Stimulated activated naive B cell treated with anti-CD40 and anti-IgM and Interleukin-4, amounts not matched to agents 10 μg/mL and 1 μg/mL and 100 μg/mL, for 72 hours (primary cell): ENCODE measurements at regions not wholly inside any gene's neighbourhood (a gene's known extent, or its start where the extent isn't known, plus 50 kb on each side); places are given as distances from the start of the nearest gene placed in this dataset.
"Not testable (repeated sequence)": the region's sequence is repeated elsewhere in the genome, so short reads cannot be mapped to it uniquely, and the experiment has no call there.

Experiments
- ATAC-seq, 2 donors: fragments of 150-1000 bp; cut with Tn5 transposase; replicated peaks; 2 replicates each; pipeline ENCODE4 v1.10.0; 2021; ENCODE audit warnings: moderate library complexity in 1 of 2
- DNase-seq: peaks from one replicate; pipeline ENCODE4 v3.0.0; 2021
- H3K27ac Mint-ChIP-seq: one replicate; pipeline ENCODE4 v1.8.0; 2022; ENCODE audit warnings: mild to moderate bottlenecking, mixed read lengths
- H3K27me3 Mint-ChIP-seq, 2 donors: one replicate each; pipeline ENCODE4 v1.8.0; 2022; ENCODE audit warnings: mixed read lengths in 2 of 2
- H3K36me3 Mint-ChIP-seq, 2 donors: one replicate each; pipeline ENCODE4 v1.8.0; 2022; ENCODE audit warnings: mixed read lengths in 2 of 2, mild to moderate bottlenecking in 1 of 2
- H3K4me1 Mint-ChIP-seq, 2 donors: one replicate each; pipeline ENCODE4 v1.8.0; 2022; ENCODE audit warnings: mixed read lengths in 2 of 2, mild to moderate bottlenecking in 1 of 2
- H3K4me3 Mint-ChIP-seq, 2 donors: one replicate each; pipeline ENCODE4 v1.8.0; 2022; ENCODE audit warnings: mild to moderate bottlenecking in 2 of 2, mixed read lengths in 2 of 2, moderate library complexity in 1 of 2
- H3K9me3 Mint-ChIP-seq, 2 donors: one replicate each; pipeline ENCODE4 v1.8.0; 2022; ENCODE audit warnings: mixed read lengths in 2 of 2, mild to moderate bottlenecking in 1 of 2

GRCh38 chr3:165603196-165603595 lies 234.0 kb downstream of the BCHE start:
- H3K4me1 Mint-ChIP-seq, result no peaks in the 10 kb centered on the region
- no peaks in the 10 kb centered on the region for H3K36me3 Mint-ChIP-seq
- DNase-seq, result no peak
- no peak for ATAC-seq
- H3K27ac Mint-ChIP-seq, result no peak overlapping the region
- H3K9me3 Mint-ChIP-seq, result peaks cover 0 to 3% of the 10 kb centered on the region in 2 donors
- no peak overlapping the region for H3K4me3 Mint-ChIP-seq
- H3K27me3 Mint-ChIP-seq, result no peaks in the 10 kb centered on the region

- ATAC-seq, DNase-seq, H3K4me3 Mint-ChIP-seq, H3K27me3 Mint-ChIP-seq, H3K4me1 Mint-ChIP-seq, H3K36me3 Mint-ChIP-seq, H3K27ac Mint-ChIP-seq: not testable (repeated sequence)
- peaks cover 0 to 11% of the 10 kb centered on the region in 2 donors for H3K9me3 Mint-ChIP-seq
These were observed 264.7 kb downstream of the BCHE start for GRCh38 chr3:165572566-165572965.

- Mint-ChIP-seq H3K4me1 (no peaks in the 10 kb centered on the region), H3K4me3 (no peak overlapping the region), H3K9me3 (peaks cover 0 to 8% of the 10 kb centered on the region in 2 donors), H3K36me3 (no peaks in the 10 kb centered on the region), H3K27me3 (no peaks in the 10 kb centered on the region), H3K27ac (no peak overlapping the region)
- no peak for ATAC-seq
- no peak for DNase-seq
These were observed 268.2 kb downstream of the BCHE start for GRCh38 chr3:165568907-165569462.

GRCh38 chr3:165555785-165556184 lies 281.4 kb downstream of the BCHE start:
- no peaks in the 10 kb centered on the region for H3K4me1 Mint-ChIP-seq
- ATAC-seq, result no peak
- no peaks in the 10 kb centered on the region for H3K27me3 Mint-ChIP-seq
- H3K36me3 Mint-ChIP-seq, result no peaks in the 10 kb centered on the region
- H3K4me3 Mint-ChIP-seq, result no peak overlapping the region
- DNase-seq, result no peak
- peaks cover 5 to 8% of the 10 kb centered on the region in 2 donors for H3K9me3 Mint-ChIP-seq
- H3K27ac Mint-ChIP-seq, result no peak overlapping the region

GRCh38 chr3:165553371-165553770 lies 283.9 kb downstream of the BCHE start:
- no peak for ATAC-seq
- Mint-ChIP-seq H3K4me3 (no peak overlapping the region), H3K36me3 (no peaks in the 10 kb centered on the region), H3K9me3 (peaks cover 5 to 6% of the 10 kb centered on the region in 2 donors), H3K27me3 (no peaks in the 10 kb centered on the region), H3K4me1 (no peaks in the 10 kb centered on the region), H3K27ac (no peak overlapping the region)
- DNase-seq, result no peak

GRCh38 chr3:165549665-165550064 lies 287.6 kb downstream of the BCHE start:
- H3K4me3 Mint-ChIP-seq, result no peak overlapping the region
- no peaks in the 10 kb centered on the region for H3K4me1 Mint-ChIP-seq
- no peaks in the 10 kb centered on the region for H3K36me3 Mint-ChIP-seq

GRCh38 chr3:165549037-165549436 lies 288.2 kb downstream of the BCHE start:
- Mint-ChIP-seq H3K4me1 (no peaks in the 10 kb centered on the region), H3K27me3 (no peaks in the 10 kb centered on the region), H3K27ac (no peak overlapping the region), H3K4me3 (no peak overlapping the region), H3K36me3 (no peaks in the 10 kb centered on the region), H3K9me3 (peaks cover 5 to 6% of the 10 kb centered on the region in 2 donors)
- DNase-seq, result no peak
- ATAC-seq, result no peak

More at GRCh38 chr3:165549665-165550064, 287.6 kb downstream of the BCHE start:
- Mint-ChIP-seq H3K27me3 (no peaks in the 10 kb centered on the region), H3K9me3 (peaks cover 5 to 6% of the 10 kb centered on the region in 2 donors), H3K27ac (no peak overlapping the region)
- ATAC-seq (no peak), DNase-seq (no peak)

- Mint-ChIP-seq H3K4me1 (no peaks in the 10 kb centered on the region), H3K27me3 (no peaks in the 10 kb centered on the region), H3K9me3 (peaks cover 0 to 5% of the 10 kb centered on the region in 2 donors), H3K36me3 (no peaks in the 10 kb centered on the region), H3K4me3 (no peak overlapping the region), H3K27ac (no peak overlapping the region)
- no peak for ATAC-seq
- DNase-seq, result no peak
These were observed 292.2 kb downstream of the BCHE start for GRCh38 chr3:165545059-165545458.

- no peak for ATAC-seq
- Mint-ChIP-seq H3K36me3 (no peaks in the 10 kb centered on the region), H3K4me3 (no peak overlapping the region), H3K4me1 (no peaks in the 10 kb centered on the region), H3K9me3 (peaks cover 0 to 7% of the 10 kb centered on the region in 2 donors), H3K27me3 (no peaks in the 10 kb centered on the region), H3K27ac (no peak overlapping the region)
- DNase-seq, result no peak
These were observed 292.8 kb downstream of the BCHE start for GRCh38 chr3:165544432-165544831.

GRCh38 chr3:165538166-165538565 lies 299.1 kb downstream of the BCHE start:
- peaks cover 0 to 12% of the 10 kb centered on the region in 2 donors for H3K9me3 Mint-ChIP-seq
- H3K36me3 Mint-ChIP-seq, result no peaks in the 10 kb centered on the region
- H3K27ac Mint-ChIP-seq, result no peak overlapping the region
- ATAC-seq (no peak), DNase-seq (no peak)
- no peaks in the 10 kb centered on the region for H3K27me3 Mint-ChIP-seq
- no peaks in the 10 kb centered on the region for H3K4me1 Mint-ChIP-seq
- no peak overlapping the region for H3K4me3 Mint-ChIP-seq

GRCh38 chr3:165532851-165533250 lies 304.4 kb downstream of the BCHE start:
- Mint-ChIP-seq H3K4me3 (no peak overlapping the region), H3K4me1 (no peaks in the 10 kb centered on the region), H3K36me3 (no peaks in the 10 kb centered on the region), H3K9me3 (peaks cover 3 to 5% of the 10 kb centered on the region in 2 donors), H3K27me3 (no peaks in the 10 kb centered on the region), H3K27ac (no peak overlapping the region)
- ATAC-seq, result no peak
- DNase-seq, result no peak

- H3K4me1 Mint-ChIP-seq, result no peaks in the 10 kb centered on the region
- H3K4me3 Mint-ChIP-seq, result no peak overlapping the region
- ATAC-seq (no peak), DNase-seq (no peak)
- H3K36me3 Mint-ChIP-seq, result no peaks in the 10 kb centered on the region
- H3K9me3 Mint-ChIP-seq, result peaks cover 1 to 3% of the 10 kb centered on the region in 2 donors
- no peak overlapping the region for H3K27ac Mint-ChIP-seq
- no peaks in the 10 kb centered on the region for H3K27me3 Mint-ChIP-seq
These were observed 307.8 kb downstream of the BCHE start for GRCh38 chr3:165529451-165529850.

GRCh38 chr3:165526367-165526766 lies 310.9 kb downstream of the BCHE start:
- H3K4me1 Mint-ChIP-seq, result no peaks in the 10 kb centered on the region
- no peak for ATAC-seq

GRCh38 chr3:165523801-165524200 lies 313.4 kb downstream of the BCHE start:
- no peak for ATAC-seq
- no peaks in the 10 kb centered on the region for H3K36me3 Mint-ChIP-seq
- no peaks in the 10 kb centered on the region for H3K27me3 Mint-ChIP-seq
- no peaks in the 10 kb centered on the region for H3K4me1 Mint-ChIP-seq
- H3K4me3 Mint-ChIP-seq, result no peak overlapping the region
- peaks cover 0 to 2% of the 10 kb centered on the region in 2 donors for H3K9me3 Mint-ChIP-seq
- H3K27ac Mint-ChIP-seq, result no peak overlapping the region
- DNase-seq, result no peak

More at GRCh38 chr3:165526367-165526766, 310.9 kb downstream of the BCHE start:
- Mint-ChIP-seq H3K27ac (no peak overlapping the region), H3K4me3 (no peak overlapping the region), H3K36me3 (no peaks in the 10 kb centered on the region), H3K27me3 (no peaks in the 10 kb centered on the region), H3K9me3 (no peaks in the 10 kb centered on the region)
- DNase-seq, result no peak

GRCh38 chr3:165522386-165522785 lies 314.8 kb downstream of the BCHE start:
- H3K4me3 Mint-ChIP-seq, result no peak overlapping the region
- H3K27me3 Mint-ChIP-seq, result no peaks in the 10 kb centered on the region
- H3K36me3 Mint-ChIP-seq, result no peaks in the 10 kb centered on the region
- ATAC-seq, result no peak
- no peaks in the 10 kb centered on the region for H3K4me1 Mint-ChIP-seq
- no peak for DNase-seq
- H3K9me3 Mint-ChIP-seq, result peaks cover 0 to 2% of the 10 kb centered on the region in 2 donors
- no peak overlapping the region for H3K27ac Mint-ChIP-seq
